H9 (cell line): ENCODE measurements at regions not wholly inside any gene's neighbourhood (a gene's known extent, or its start where the extent isn't known, plus 50 kb on each side); places are given as distances from the start of the nearest gene placed in this dataset.
"Not testable (repeated sequence)": the region's sequence is repeated elsewhere in the genome, so short reads cannot be mapped to it uniquely, and the experiment has no call there.

Source experiments
- DNase-seq: peaks from one replicate; pipeline ENCODE4 v3.0.0-alpha.2; 2017
- H2AFZ ChIP-seq: one replicate; pipeline ENCODE4 v1.6.1; 2013; ENCODE audit warnings: mild to moderate bottlenecking, low read length, control low read depth, moderate library complexity
- H2AK5ac ChIP-seq: 2 replicates; pipeline ENCODE4 v1.6.1; 2013; ENCODE audit warnings: low read length, control low read depth, mixed read lengths; ENCODE audit not compliant: insufficient read length
- H2BK120ac ChIP-seq: one replicate; pipeline ENCODE4 v1.6.1; 2013; ENCODE audit warnings: low read depth, mild to moderate bottlenecking, low read length, control low read depth, inconsistent platforms; ENCODE audit not compliant: poor library complexity, severe bottlenecking
- H2BK12ac ChIP-seq: 2 replicates; pipeline ENCODE4 v1.6.1; 2013; ENCODE audit warnings: low read length, control low read depth, mixed read lengths, low read depth; ENCODE audit not compliant: insufficient read length
- H2BK15ac ChIP-seq: 2 replicates; pipeline ENCODE4 v1.6.1; 2013; ENCODE audit warnings: low read depth, low read length, control low read depth
- H2BK20ac ChIP-seq: one replicate; pipeline ENCODE4 v1.6.1; 2013; ENCODE audit warnings: low read depth, mild to moderate bottlenecking, low read length, control low read depth, inconsistent platforms; ENCODE audit not compliant: poor library complexity, severe bottlenecking
- H2BK5ac ChIP-seq: 2 replicates; pipeline ENCODE4 v1.6.1; 2013; ENCODE audit warnings: low read length, control low read depth, mixed read lengths; ENCODE audit not compliant: insufficient read length
- H3K14ac ChIP-seq: 2 replicates; pipeline ENCODE4 v1.6.1; 2013; ENCODE audit warnings: low read length, control low read depth; ENCODE audit not compliant: insufficient read depth
- H3K18ac ChIP-seq: 2 replicates; pipeline ENCODE4 v1.6.1; 2013; ENCODE audit warnings: low read depth, mild to moderate bottlenecking, mixed read lengths, low read length, control low read depth; ENCODE audit not compliant: insufficient read length
- H3K23ac ChIP-seq: 2 replicates; pipeline ENCODE4 v1.6.1; 2013; ENCODE audit warnings: low read length, control low read depth, mixed read lengths, low read depth; ENCODE audit not compliant: insufficient read length
- H3K23me2 ChIP-seq: 2 replicates; pipeline ENCODE4 v1.6.1; 2013; ENCODE audit warnings: low read depth, mild to moderate bottlenecking, mixed read lengths, low read length, control low read depth; ENCODE audit not compliant: insufficient read length, poor library complexity, severe bottlenecking
- H3K27ac ChIP-seq: 2 replicates; pipeline ENCODE4 v1.5.1; 2013; ENCODE audit warnings: low read length, control low read depth, mixed read lengths, low read depth; ENCODE audit not compliant: insufficient read length
- H3K27me3 ChIP-seq: 2 replicates; pipeline ENCODE4 v1.6.1; 2013; ENCODE audit warnings: low read length, control low read depth, inconsistent platforms; ENCODE audit not compliant: insufficient read depth
- H3K4ac ChIP-seq: 2 replicates; pipeline ENCODE4 v1.6.1; 2013; ENCODE audit warnings: low read depth, mild to moderate bottlenecking, control low read depth, inconsistent platforms, low read length, moderate library complexity
- H3K4me1 ChIP-seq: 2 replicates; pipeline ENCODE4 v1.6.1; 2013; ENCODE audit warnings: low read length, control low read depth, inconsistent platforms; ENCODE audit not compliant: insufficient read depth
- H3K4me2 ChIP-seq: 2 replicates; pipeline ENCODE4 v1.6.1; 2013; ENCODE audit warnings: low read length, control low read depth, mixed read lengths; ENCODE audit not compliant: insufficient read length, insufficient read depth
- H3K56ac ChIP-seq: 2 replicates; pipeline ENCODE4 v1.6.1; 2013; ENCODE audit warnings: low read depth, mild to moderate bottlenecking, mixed read lengths, low read length, control low read depth; ENCODE audit not compliant: insufficient read length
- H3K79me1 ChIP-seq: 2 replicates; pipeline ENCODE4 v1.6.1; 2013; ENCODE audit warnings: low read depth, mild to moderate bottlenecking, moderate library complexity, low read length, control low read depth, inconsistent platforms; ENCODE audit not compliant: insufficient read depth, poor library complexity, severe bottlenecking
- H3K79me2 ChIP-seq: 2 replicates; pipeline ENCODE4 v1.6.1; 2013; ENCODE audit warnings: low read length, control low read depth, inconsistent platforms; ENCODE audit not compliant: insufficient read depth
- H3K9ac ChIP-seq: 2 replicates; pipeline ENCODE4 v1.6.1; 2013; ENCODE audit warnings: low read length, control low read depth, mixed read lengths; ENCODE audit not compliant: insufficient read length; ENCODE audit errors: extremely low read depth
- H3K9me3 ChIP-seq: one replicate; pipeline ENCODE4 v1.6.1; 2013; ENCODE audit warnings: low read depth, low read length, inconsistent platforms; ENCODE audit not compliant: control insufficient read depth
- H3T11ph ChIP-seq: one replicate; pipeline ENCODE4 v1.6.1; 2013; ENCODE audit warnings: mild to moderate bottlenecking, low read length, control low read depth, inconsistent platforms
- H4K20me1 ChIP-seq: one replicate; pipeline ENCODE4 v1.6.1; 2013; ENCODE audit not compliant: control insufficient read depth, insufficient read length, insufficient read depth
- H4K5ac ChIP-seq: 2 replicates; pipeline ENCODE4 v1.6.1; 2013; ENCODE audit warnings: low read depth, mild to moderate bottlenecking, mixed read lengths, low read length, control low read depth; ENCODE audit not compliant: insufficient read length
- H4K8ac ChIP-seq: replicated peaks from 2 replicates; pipeline ENCODE4 v1.6.1; 2013; ENCODE audit warnings: low read length, control low read depth, mixed read lengths, low read depth; ENCODE audit not compliant: insufficient read length
- H4K91ac ChIP-seq: 2 replicates; pipeline ENCODE4 v1.6.1; 2013; ENCODE audit warnings: low read depth, mild to moderate bottlenecking, moderate library complexity, mixed read lengths, low read length, control low read depth; ENCODE audit not compliant: insufficient read length
- H3K27ac Mint-ChIP-seq, 3 experiments: 2 replicates in 2 of 3; 3 replicates in 1 of 3; pipeline ENCODE4 v1.8.0; 2020 to 2021; ENCODE audit warnings: mixed read lengths in 3 of 3, mild to moderate bottlenecking in 1 of 3, moderate library complexity in 1 of 3
- H3K27me3 Mint-ChIP-seq: 2 replicates; pipeline ENCODE4 v1.8.0; 2021; ENCODE audit warnings: low read depth, mild to moderate bottlenecking, moderate library complexity, mixed read lengths
- H3K36me3 Mint-ChIP-seq, 3 experiments: 2 replicates in 2 of 3; 3 replicates in 1 of 3; pipeline ENCODE4 v1.8.0; 2020 to 2021; ENCODE audit warnings: low read depth in 3 of 3, mixed read lengths in 3 of 3; ENCODE audit not compliant: insufficient read depth in 1 of 3
- H3K4me1 Mint-ChIP-seq, 2 experiments: 2 replicates each; pipeline ENCODE4 v1.8.0; 2020; ENCODE audit warnings: mixed read lengths in 2 of 2
- H3K4me3 Mint-ChIP-seq, 2 experiments: 2 replicates in 1 of 2; 3 replicates in 1 of 2; pipeline ENCODE4 v1.8.0; 2020 to 2021; ENCODE audit warnings: mild to moderate bottlenecking in 2 of 2, mixed read lengths in 2 of 2, moderate library complexity in 1 of 2
- H3K9me3 Mint-ChIP-seq, 2 experiments: 2 replicates in 1 of 2; 3 replicates in 1 of 2; pipeline ENCODE4 v1.8.0; 2020; ENCODE audit warnings: mild to moderate bottlenecking in 2 of 2, mixed read lengths in 2 of 2, moderate library complexity in 1 of 2
- CTCF ChIP-seq: fragments of 200-600 bp; sonication (generic); conservative IDR thresholded peaks from 3 replicates; pipeline ENCODE4 v1.8.0; 2021; ENCODE audit warnings: antibody characterized with exemption, mild to moderate bottlenecking
- WGBS: extraction: QIAGEN DNeasy Blood & Tissue Kit; methylation state at CpG from one replicate; pipeline ENCODE4 v1.1.7; 2013; ENCODE audit warnings: missing lambda C conversion rate, low lambda C conversion rate, mixed read lengths; ENCODE audit not compliant: insufficient read length; ENCODE audit errors: extremely low coverage; 5-methylcytosine and 5-hydroxymethylcytosine counted together

GRCh38 chr18:79591032-79591308 is 88.6 kb upstream of the CTDP1 start:
- H3K36me3 Mint-ChIP-seq, result no peaks in the 10 kb centered on the region
- no peak for TF ChIP-seq CTCF
- H3T11ph ChIP-seq, result no peak overlapping the region

GRCh38 chr18:79592684-79593083 is 86.9 kb upstream of the CTDP1 start:
- H3K4me2 ChIP-seq, H3K36me3 Mint-ChIP-seq, H3K79me2 ChIP-seq, H3K9me3 ChIP-seq, H2BK15ac ChIP-seq, H2BK20ac ChIP-seq, H2BK5ac ChIP-seq, H4K91ac ChIP-seq, H3K18ac ChIP-seq, H3K14ac ChIP-seq, H3K23me2 ChIP-seq, H3K9ac ChIP-seq, H2AK5ac ChIP-seq, H3K4me3 Mint-ChIP-seq, H4K20me1 ChIP-seq, H3T11ph ChIP-seq, H2BK120ac ChIP-seq, H3K9me3 Mint-ChIP-seq, DNase-seq, H3K23ac ChIP-seq, H2BK12ac ChIP-seq, H3K27ac ChIP-seq, H3K27ac Mint-ChIP-seq, H3K4me1 ChIP-seq, H3K4ac ChIP-seq, H3K27me3 ChIP-seq, H4K5ac ChIP-seq, H3K79me1 ChIP-seq, H2AFZ ChIP-seq, H3K56ac ChIP-seq, H4K8ac ChIP-seq: not testable (repeated sequence)
- H3K4me1 Mint-ChIP-seq, result peaks cover 9 to 17% of the 10 kb centered on the region in 2 experiments
- no CpG with 5 or more reads among the region's 3 CpGs for WGBS
- H3K27me3 Mint-ChIP-seq, result peaks cover 11% of the 10 kb centered on the region

More at GRCh38 chr18:79591032-79591308, 88.6 kb upstream of the CTDP1 start:
- Histone ChIP-seq H2AK5ac (no peak overlapping the region), H3K4ac (no peak overlapping the region), H3K27ac (no peak overlapping the region), H3K14ac (no peak overlapping the region), H4K8ac (peak overlapping the region; percentile 73), H3K27me3 (no peaks in the 10 kb centered on the region), H3K4me2 (no peak overlapping the region), H3K9ac (no peak overlapping the region), H3K18ac (no peak overlapping the region), H3K56ac (no peak overlapping the region), H4K20me1 (peaks cover 4% of the 10 kb centered on the region), H3K23me2 (peaks cover 4% of the 10 kb centered on the region), H2BK12ac (no peak overlapping the region), H2BK120ac (no peak overlapping the region), H2BK20ac (no peak overlapping the region), H4K91ac (no peak overlapping the region), H3K4me1 (no peaks in the 10 kb centered on the region), H3K23ac (no peak overlapping the region), H3K79me1 (no peaks in the 10 kb centered on the region), H2BK15ac (no peak overlapping the region), H3K79me2 (no peaks in the 10 kb centered on the region), H2BK5ac (no peak overlapping the region), H3K9me3 (no peaks in the 10 kb centered on the region), H4K5ac (no peak overlapping the region), H2AFZ (no peak overlapping the region)
- H3K9me3 Mint-ChIP-seq, result peaks cover 0 to 5% of the 10 kb centered on the region in 2 experiments; a peak in 2 of 5 replicates
- no CpG with 5 or more reads among the region's 4 CpGs for WGBS
- no peak overlapping the region for H3K27ac Mint-ChIP-seq
- no peak for DNase-seq
- H3K4me3 Mint-ChIP-seq, result no peak overlapping the region
- peaks cover 9% of the 10 kb centered on the region for H3K27me3 Mint-ChIP-seq
- peaks cover 9 to 17% of the 10 kb centered on the region in 2 experiments for H3K4me1 Mint-ChIP-seq
